ENCODE measurements at regions not wholly inside any gene's neighbourhood (a gene's known extent, or its start where the extent isn't known, plus 50 kb on each side); places are given as distances from the start of the nearest gene placed in this dataset.

- TF ChIP-seq CTCF (conservative IDR thresholded peaks at IDR 0.05 in 1 of 2, IDR thresholded peaks at IDR 0.05 in 1 of 2; ENCODE audit: extremely low read depth in 1 of 2, insufficient read depth in 1 of 2, low read depth in 1 of 2, low read length in 2 of 2) = no peak
- no peak for TF ChIP-seq EZH2 (IDR thresholded peaks at IDR 0.05; ENCODE audit: borderline replicate concordance, low read length)
Measured at GRCh38 chr16:73275448-73275847, 227.5 kb upstream of the ZFHX3 start.

All from mammary epithelial cell (primary cell).